Esophagus muscularis mucosa (tissue), 4 donors: ENCODE measurements at regions not wholly inside any gene's neighbourhood (a gene's known extent, or its start where the extent isn't known, plus 50 kb on each side); places are given as distances from the start of the nearest gene placed in this dataset.
A peak's percentile ranks its signal among the peaks of the same experiment; 100 is the strongest.

Experiments used
- DNase-seq: peaks from one replicate; pipeline ENCODE4 v3.0.0-alpha.2; 2017; ENCODE audit errors: extremely low spot score
- H3K27ac ChIP-seq, 4 donors: fragments of 200-600 bp; sonication (generic); replicated peaks in 1 of 4; 1 replicate in 3 of 4; 2 replicates in 1 of 4; pipeline ENCODE4 v1.5.1; 2016 to 2019; ENCODE audit warnings: mild to moderate bottlenecking in 1 of 4
- H3K27me3 ChIP-seq, 4 donors: fragments of 200-600 bp; sonication (generic); one replicate each; pipeline versions ENCODE4 v1.5.1 to v1.6.0; 2016 to 2019
- H3K36me3 ChIP-seq, 4 donors: fragments of 200-600 bp; sonication (generic); one replicate each; pipeline ENCODE4 v1.5.1; 2016 to 2019
- H3K4me1 ChIP-seq, 4 donors: fragments of 200-600 bp; sonication (generic); one replicate each; pipeline ENCODE4 v1.5.1; 2016 to 2019
- H3K4me3 ChIP-seq, 4 donors: fragments of 200-600 bp; sonication (generic); 1 replicate in 2 of 4; 2 replicates in 2 of 4; pipeline ENCODE4 v1.5.1; 2016 to 2019; ENCODE audit warnings: mild to moderate bottlenecking in 4 of 4, moderate library complexity in 1 of 4
- H3K9me3 ChIP-seq, 4 donors: fragments of 200-600 bp; sonication (generic); 1 replicate in 3 of 4; 2 replicates in 1 of 4; pipeline ENCODE4 v1.5.1; 2016 to 2019
- EP300 ChIP-seq: sonication (generic); formaldehyde crosslinking; IDR thresholded peaks from one replicate; pipeline ENCODE4 v1.6.1; 2017; ENCODE audit warnings: antibody characterized with exemption
- POLR2A ChIP-seq: fragments of 450-650 bp; IDR thresholded peaks from one replicate; pipeline ENCODE4 v1.6.1; 2017; ENCODE audit warnings: antibody characterized with exemption, moderate library complexity, mild to moderate bottlenecking, low read depth
- POLR2AphosphoS5 ChIP-seq, 2 donors: sonication (generic); formaldehyde crosslinking; IDR thresholded peaks; one replicate each; pipeline ENCODE4 v1.6.1; 2017; ENCODE audit warnings: antibody characterized with exemption in 2 of 2
- WGBS: methylation state at CpG from one replicate; pipeline ENCODE4 v1.1.5; 2018; 5-methylcytosine and 5-hydroxymethylcytosine counted together
- intact Hi-C: fragments of 100-400 bp; cut with DNase I; formaldehyde crosslinking; loops from one replicate; pipeline ENCODE4 v1.15.1; 2023
- TF ChIP-seq, protein P1 (sequence below), 3 experiments: fragments of 200-600 bp in 2 of 3; fragments of 450-650 bp in 1 of 3; sonication (generic) in 2 of 3; IDR thresholded peaks; one replicate each; pipeline ENCODE4 v1.5.1; 2017 to 2019; ENCODE audit warnings: antibody characterized with exemption in 3 of 3, mild to moderate bottlenecking in 2 of 3, moderate library complexity in 1 of 3

- H3K4me3 ChIP-seq: no peak overlapping the region
- intact Hi-C loops: no loop called here
- no peaks in the 10 kb centered on the region for H3K36me3 ChIP-seq
- no peak overlapping the region for H3K27ac ChIP-seq
- TF ChIP-seq POLR2A: no peak
- no peak for TF ChIP-seq POLR2AphosphoS5 (IDR thresholded peaks at IDR 0.05)
- TF ChIP-seq, protein P1, sequence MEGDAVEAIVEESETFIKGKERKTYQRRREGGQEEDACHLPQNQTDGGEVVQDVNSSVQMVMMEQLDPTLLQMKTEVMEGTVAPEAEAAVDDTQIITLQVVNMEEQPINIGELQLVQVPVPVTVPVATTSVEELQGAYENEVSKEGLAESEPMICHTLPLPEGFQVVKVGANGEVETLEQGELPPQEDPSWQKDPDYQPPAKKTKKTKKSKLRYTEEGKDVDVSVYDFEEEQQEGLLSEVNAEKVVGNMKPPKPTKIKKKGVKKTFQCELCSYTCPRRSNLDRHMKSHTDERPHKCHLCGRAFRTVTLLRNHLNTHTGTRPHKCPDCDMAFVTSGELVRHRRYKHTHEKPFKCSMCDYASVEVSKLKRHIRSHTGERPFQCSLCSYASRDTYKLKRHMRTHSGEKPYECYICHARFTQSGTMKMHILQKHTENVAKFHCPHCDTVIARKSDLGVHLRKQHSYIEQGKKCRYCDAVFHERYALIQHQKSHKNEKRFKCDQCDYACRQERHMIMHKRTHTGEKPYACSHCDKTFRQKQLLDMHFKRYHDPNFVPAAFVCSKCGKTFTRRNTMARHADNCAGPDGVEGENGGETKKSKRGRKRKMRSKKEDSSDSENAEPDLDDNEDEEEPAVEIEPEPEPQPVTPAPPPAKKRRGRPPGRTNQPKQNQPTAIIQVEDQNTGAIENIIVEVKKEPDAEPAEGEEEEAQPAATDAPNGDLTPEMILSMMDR (IDR thresholded peaks at IDR 0.05): no peak
- no peak for TF ChIP-seq EP300
- DNase-seq: peak; percentile 72
- no peaks in the 10 kb centered on the region for H3K4me1 ChIP-seq
- WGBS: 89% methylated on average over 1 of the region's 7 CpGs
- peaks cover 0 to 43% (median 0%) of the 10 kb centered on the region in 4 donors for H3K27me3 ChIP-seq
- no peaks in the 10 kb centered on the region for H3K9me3 ChIP-seq
Measured at GRCh38 chr10:130454543-130455000, 318.4 kb downstream of the GLRX3 start.

DNA sequence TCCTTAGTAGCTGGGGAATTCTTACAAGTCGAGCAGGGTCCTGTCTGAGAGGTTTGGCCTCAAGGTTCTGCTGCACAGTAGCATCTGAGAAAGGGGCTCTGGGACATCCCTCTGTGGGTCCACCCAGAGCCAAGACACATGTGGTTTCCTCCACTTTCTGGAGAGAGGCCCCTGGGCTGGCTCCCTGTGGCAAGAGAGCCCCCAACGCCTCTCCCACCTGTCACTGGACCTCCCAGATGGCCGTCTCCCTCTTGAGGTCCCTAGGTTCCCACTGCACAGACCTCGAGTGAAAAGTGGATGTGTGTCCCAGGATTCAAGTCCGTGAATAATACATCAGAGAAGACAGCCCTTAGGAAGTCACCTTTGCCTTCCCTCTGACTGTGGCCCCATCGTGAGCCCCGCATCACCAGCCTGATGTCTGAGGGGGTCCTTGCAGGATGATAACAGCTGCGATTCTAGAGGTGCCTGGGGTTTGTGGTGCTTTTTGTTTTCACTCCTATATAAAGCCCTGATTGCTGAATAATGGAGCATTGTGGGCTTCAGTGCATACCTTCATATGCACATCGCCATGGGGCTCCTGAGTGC lies 319.0 kb downstream of the GLRX3 start:
- Histone ChIP-seq H3K4me3 (no peak overlapping the region), H3K9me3 (no peaks in the 10 kb centered on the region), H3K27me3 (peaks cover 0 to 43% (median 0%) of the 10 kb centered on the region in 4 donors), H3K27ac (no peak overlapping the region), H3K36me3 (no peaks in the 10 kb centered on the region), H3K4me1 (no peaks in the 10 kb centered on the region)
- intact Hi-C loops: no loop called here
- TF ChIP-seq EP300 (no peak), POLR2A (no peak), POLR2AphosphoS5 (IDR thresholded peaks at IDR 0.05) (no peak)
- TF ChIP-seq, protein P1 (IDR thresholded peaks at IDR 0.05): no peak
- WGBS: 82% methylated on average over 9 of the region's 9 CpGs
- DNase-seq: peak; percentile 60

- no peak overlapping the region for H3K27ac ChIP-seq
- H3K4me3 ChIP-seq: no peak overlapping the region
- H3K9me3 ChIP-seq: no peaks in the 10 kb centered on the region
- H3K4me1 ChIP-seq: no peaks in the 10 kb centered on the region
- DNase-seq: peak; percentile 79
- intact Hi-C loops: no loop called here
- H3K36me3 ChIP-seq: no peaks in the 10 kb centered on the region
- H3K27me3 ChIP-seq: peaks cover 0 to 43% (median 0%) of the 10 kb centered on the region in 4 donors
- 79% methylated on average over 7 of the region's 7 CpGs for WGBS
- no peak for TF ChIP-seq EP300
- TF ChIP-seq, protein P1 (IDR thresholded peaks at IDR 0.05): no peak
- TF ChIP-seq POLR2AphosphoS5 (IDR thresholded peaks at IDR 0.05): no peak
- no peak for TF ChIP-seq POLR2A
Measured at GRCh38 chr10:130455791-130456190, 319.6 kb downstream of the GLRX3 start.

DNA sequence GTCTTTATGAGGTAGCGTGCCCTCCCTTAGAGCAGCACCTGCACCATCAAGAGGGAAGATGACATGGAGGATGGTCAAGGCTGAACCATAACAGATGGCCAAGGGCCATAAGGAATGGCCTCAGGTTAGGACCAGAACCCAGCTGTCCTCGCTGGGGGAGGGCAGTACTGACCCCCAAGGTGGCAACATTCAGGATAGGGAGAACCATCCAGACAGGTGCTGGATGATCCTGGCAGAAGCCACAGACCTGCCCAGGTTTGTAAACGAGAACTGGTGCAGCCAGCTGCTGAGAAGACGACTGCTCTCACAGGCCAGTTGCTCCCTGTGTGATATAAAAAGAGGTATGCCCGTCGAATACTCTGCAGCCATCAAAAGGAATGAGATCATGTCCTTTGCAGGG lies 320.4 kb downstream of the GLRX3 start:
- intact Hi-C loops: no loop called here
- peak; percentile 64 for DNase-seq
- WGBS: 79% methylated on average over 6 of the region's 6 CpGs
- Histone ChIP-seq H3K36me3 (no peaks in the 10 kb centered on the region), H3K9me3 (no peaks in the 10 kb centered on the region), H3K4me1 (no peaks in the 10 kb centered on the region), H3K27me3 (peaks cover 0 to 40% (median 0%) of the 10 kb centered on the region in 4 donors), H3K4me3 (no peak overlapping the region), H3K27ac (no peak overlapping the region)
- no peak for TF ChIP-seq EP300
- no peak for TF ChIP-seq POLR2A
- no peak for TF ChIP-seq POLR2AphosphoS5 (IDR thresholded peaks at IDR 0.05)
- TF ChIP-seq, protein P1 (IDR thresholded peaks at IDR 0.05): no peak

- TF ChIP-seq POLR2AphosphoS5 (IDR thresholded peaks at IDR 0.05) (no peak), POLR2A (no peak), EP300 (no peak)
- TF ChIP-seq, protein P1 (IDR thresholded peaks at IDR 0.05): no peak
- Histone ChIP-seq H3K36me3 (no peaks in the 10 kb centered on the region), H3K27ac (no peak overlapping the region), H3K9me3 (no peaks in the 10 kb centered on the region), H3K4me3 (no peak overlapping the region), H3K4me1 (no peaks in the 10 kb centered on the region), H3K27me3 (peaks cover 0 to 28% (median 0%) of the 10 kb centered on the region in 4 donors)
- DNase-seq: peak; percentile 53
- 44% methylated on average over 4 of the region's 4 CpGs for WGBS
- intact Hi-C loops: no loop called here
Measured at GRCh38 chr10:130458509-130458908, 322.3 kb downstream of the GLRX3 start.
